ENCODE measurements at regions not wholly inside any gene's neighbourhood (a gene's known extent, or its start where the extent isn't known, plus 50 kb on each side); places are given as distances from the start of the nearest gene placed in this dataset.

DNA sequence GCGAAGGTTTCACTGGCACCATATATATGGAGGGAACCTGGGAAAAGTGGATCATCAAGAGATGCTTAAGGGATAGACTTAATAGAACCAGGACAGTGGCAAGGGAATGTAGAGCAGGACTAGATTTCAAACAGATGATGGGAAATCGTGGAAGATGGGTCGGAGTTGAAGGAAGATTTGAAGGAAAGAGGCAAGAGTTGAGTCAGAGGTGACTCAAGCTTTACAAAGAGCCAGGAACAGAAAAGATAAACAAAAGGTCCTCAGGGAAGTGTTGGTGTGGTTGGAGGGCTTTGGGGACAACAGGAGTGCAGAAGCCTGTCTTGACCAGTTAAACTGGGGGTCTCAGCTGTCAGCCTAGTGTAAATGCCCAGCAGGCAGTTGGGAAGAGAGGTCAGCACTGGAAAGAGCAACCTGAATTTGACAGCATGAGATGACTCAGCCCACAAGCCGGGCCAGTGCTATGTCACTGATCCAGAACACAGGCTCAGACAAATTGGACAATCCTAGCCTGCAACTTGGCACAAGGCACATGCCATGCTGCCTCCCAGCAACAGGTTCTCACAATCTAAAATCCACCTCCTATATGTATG, 230.5 kb downstream of the IDS start:
- no peak for ATAC-seq

DNA sequence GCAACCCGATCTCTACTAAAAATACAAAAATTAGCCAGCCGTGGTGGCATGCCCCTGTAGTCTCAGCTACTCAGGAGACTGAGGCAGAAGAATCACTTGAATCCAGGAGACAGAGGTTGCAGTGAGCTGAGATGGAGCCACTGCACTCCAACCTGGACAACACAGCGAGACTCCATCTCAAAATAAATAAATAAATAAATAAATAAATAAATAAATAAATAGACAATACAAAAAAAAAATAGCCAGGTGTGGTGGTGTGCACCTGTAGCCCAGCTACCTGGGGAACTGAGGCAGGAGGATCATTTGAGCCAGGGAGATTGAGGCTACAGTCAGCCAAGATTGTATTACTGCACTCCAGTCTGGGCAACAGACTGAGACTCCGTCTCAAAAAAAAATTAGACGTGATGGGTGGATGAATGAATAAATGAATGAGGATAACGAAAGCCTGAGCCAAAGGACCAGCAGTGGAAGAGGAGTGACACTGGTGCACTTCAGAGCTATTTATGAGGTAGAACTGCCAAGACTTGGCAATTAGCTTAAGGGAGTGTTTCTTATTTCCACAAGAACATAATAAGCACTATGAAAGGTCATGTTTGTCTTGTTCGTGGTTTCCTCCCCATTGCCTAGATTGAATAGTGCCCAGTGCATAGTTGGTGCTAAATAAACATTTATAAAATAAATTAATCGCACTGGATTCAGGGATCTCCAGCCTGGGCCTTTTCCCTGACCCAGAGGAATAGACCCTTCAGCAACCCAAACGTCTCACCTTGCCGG, 232.2 kb downstream of the IDS start:
- ATAC-seq: no peak

DNA sequence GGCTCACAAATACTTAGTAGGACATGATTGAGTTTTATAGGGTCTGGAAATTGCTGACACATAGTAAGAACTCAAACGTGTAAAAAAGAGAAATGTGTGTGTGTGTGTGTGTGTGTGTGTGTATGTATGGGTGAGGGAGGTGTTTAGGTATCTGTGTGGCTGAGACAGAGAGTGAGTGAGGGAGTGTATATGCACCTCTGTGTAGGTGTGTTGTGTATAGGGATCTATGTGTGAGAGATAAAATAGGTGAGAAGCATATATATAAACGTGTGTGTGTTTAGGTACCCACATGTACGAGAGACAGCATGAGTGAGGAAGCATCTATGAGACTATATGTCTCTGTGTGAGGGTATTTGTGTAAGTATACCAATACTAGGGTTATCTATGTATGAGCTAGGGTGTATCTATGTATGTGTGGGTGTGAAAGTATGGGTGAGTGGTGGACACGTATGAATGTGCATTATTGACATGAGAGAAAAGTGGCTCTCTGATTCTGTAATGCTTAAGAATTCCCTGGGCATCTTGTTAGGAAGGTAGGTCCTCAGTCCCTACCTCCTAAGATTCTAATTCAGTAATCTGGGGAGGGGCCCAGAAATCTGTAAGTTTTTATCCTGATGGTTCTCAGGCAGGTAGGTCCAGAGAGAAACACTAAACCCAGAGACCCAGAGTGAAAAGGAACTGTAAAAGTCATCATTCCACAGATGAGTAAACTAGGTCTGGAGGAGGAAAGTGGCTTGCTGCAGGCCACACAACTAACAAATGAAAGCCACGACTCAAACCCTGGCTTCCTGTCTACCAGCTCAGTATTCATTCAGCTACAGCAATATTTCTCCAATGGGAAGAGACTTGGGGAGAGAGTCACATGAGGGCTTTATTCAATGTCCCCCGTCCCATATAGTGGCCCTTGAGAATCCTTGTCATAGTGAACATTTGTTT, 237.0 kb downstream of the IDS start:
- no peak for ATAC-seq

DNA sequence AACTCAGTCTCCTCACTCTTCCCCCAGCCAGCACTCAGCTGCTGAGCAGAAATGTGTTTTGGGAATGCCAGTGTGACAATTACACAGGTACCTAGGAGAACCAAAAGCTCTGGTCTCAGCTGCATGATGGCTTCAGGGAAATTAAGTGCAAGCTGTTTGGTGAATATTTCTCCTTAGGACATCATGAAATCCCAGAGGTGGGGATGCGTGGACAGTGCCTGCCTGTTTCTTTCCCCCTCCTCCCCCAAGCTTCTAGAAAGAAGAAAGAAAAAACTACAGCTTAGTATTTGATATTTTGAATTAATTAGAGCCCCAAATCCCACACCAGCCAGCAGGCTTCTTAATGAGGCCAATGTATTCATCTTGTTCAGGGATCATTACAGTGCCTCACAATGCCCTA, 243.0 kb downstream of the IDS start:
- no peak for ATAC-seq

DNA sequence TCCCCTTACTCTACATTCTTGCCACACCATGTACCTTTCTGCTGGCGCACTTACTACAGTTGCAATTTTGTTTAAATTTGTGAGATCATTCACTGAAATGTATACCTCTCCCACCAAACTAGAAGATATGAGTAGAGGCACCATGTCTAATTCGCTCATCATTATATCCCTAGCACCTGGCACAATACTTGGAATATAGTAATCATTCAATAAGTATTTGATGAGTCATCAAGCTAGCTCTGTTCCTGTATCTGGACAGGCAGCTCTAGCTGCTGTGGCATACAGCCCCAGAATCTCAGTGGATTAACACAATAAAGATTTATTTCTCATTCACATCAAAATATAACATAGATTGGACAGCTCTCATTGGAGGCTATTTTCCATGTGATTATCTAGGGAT, 245.9 kb downstream of the IDS start:
- no peak for ATAC-seq

DNA sequence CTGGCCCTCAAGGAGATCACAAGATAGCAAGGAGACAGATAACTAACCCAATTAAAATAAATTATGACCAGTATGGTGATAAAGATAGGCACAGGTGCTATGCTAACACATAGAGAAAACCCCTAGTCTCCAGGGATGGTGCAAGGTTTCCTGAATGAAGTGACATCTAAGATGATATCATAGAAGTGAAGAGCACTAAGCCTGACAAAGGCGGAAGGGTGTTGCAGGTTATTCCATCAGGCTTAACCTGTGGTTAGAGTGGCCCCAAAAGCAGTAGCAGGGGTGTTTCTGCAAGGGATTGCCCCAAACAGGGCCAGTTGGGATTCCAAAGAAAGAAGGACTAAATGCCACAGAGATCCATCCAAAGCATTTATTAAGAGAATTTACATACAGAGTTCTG, 249.2 kb downstream of the IDS start:
- ATAC-seq: no peak

DNA sequence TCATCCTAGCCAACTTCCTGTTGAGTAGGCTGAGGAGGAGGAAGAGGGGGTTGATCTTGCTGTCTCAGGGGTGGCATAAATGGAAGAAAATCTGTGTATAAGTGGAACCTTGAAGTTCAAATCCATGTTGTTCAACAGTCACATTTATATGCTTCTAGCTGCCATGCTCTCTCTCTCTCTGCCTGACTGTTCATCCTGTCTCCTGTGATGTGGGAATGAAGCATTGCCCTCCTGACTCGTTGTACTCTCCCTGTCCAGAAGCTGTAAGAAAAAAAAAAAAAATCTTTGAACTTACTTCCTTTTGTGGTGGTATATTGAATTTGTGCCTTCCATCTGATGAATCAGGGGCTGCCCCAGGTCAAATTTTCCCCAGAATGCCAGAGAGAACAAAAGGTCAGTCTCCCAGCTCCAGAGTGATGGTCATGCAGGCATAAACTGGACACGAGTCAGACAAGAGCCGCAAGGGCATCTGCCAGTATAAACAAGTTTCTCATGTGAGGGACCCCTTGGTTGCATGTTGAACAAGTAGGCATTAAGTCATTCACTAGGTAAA, 257.0 kb downstream of the IDS start:
- no peak for ATAC-seq

DNA sequence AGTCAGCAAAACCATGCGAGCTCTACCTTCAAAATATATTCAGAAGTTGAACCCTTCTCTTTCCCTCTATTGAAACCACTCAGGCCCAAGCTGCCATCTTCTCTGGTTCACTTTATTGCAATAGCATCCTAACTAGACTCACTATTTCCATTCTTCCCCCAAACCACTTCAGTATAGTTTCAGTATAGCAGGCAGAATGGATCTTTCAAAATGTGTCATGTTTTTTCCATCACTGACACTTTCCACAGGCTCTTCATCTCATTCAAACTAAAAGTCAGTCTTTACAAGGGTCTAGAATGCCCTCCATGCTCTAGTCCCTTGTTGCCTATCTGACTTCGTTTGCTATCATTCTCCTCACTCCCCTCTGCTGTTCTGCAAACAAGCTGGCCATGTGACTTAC, 274.4 kb downstream of the IDS start:
- no peak for ATAC-seq

DNA sequence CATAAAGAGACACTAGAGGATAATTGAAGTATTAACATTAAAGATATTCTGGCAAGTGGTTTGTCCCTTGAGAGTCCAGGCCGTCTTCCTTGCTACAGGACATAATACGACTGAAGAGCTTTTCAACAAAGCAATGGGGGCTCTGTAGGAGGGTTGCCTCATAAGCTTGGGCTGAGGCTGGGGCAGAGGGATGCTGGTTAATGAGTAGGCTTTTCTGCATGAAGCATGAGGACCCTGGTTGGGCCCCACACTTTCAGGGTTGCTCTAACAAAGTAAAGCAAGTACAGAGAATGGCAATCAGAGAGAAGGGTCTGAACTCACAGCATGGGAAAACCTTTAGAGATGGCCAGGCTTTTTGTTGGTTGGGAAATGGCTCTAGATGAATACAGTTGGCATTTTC, 281.3 kb downstream of the IDS start:
- ATAC-seq: no peak

DNA sequence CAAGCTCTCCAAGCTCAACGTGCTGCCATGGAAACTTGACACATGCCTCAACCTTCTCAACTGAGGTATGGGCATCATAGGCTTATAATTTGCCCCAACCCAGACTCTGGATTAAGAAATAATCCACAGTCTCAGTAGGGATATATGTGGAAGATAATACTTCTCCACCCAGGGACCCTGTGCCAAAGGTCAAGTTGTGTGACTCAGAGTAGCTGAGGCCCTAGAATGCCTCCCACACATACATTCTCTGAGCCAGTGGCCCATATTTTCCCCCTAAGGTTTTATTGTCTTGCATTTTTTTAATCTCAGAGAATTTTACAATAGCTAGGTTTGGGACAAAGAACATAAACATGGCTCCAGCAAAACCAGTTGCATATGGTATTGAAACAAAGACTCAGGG, 283.1 kb downstream of the IDS start:
- no peak for ATAC-seq

DNA sequence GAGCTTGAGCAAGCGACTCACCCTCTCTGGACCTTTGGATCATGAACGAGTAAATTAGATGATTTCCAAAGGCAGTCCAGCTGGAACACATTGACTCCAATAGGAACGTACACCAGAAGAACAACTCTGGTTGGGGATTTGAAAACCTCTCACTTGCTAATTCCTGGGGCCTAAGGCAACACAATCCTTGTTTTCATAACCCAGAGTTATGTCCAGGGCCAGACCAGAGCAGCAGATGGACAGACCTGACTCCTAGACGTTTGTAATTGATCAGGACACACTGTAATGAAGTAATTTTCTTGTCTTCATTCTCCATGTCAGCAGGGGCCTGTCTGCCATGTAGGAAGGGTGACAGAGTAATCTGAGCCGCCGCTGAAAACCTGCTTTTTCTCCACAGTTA, 283.9 kb downstream of the IDS start:
- ATAC-seq: no peak

DNA sequence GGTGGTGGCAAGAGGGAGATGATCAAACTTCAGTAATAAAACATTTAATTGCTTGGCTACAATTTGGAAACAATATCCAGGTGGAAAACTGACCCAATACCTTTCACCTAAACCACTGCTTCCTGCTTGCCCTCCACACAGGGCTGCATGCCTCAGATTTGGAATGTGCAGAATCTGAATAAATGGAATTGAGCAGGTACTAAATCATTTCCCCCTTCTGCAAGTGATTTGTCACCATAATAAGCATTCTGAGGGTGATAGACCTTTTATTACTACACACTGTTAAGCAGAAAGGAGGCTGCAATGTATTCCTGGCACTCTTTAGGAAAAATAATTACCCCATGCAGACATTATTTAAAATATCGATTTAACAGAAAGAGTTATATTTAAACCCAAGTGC, 291.8 kb downstream of the IDS start:
- ATAC-seq: no peak

DNA sequence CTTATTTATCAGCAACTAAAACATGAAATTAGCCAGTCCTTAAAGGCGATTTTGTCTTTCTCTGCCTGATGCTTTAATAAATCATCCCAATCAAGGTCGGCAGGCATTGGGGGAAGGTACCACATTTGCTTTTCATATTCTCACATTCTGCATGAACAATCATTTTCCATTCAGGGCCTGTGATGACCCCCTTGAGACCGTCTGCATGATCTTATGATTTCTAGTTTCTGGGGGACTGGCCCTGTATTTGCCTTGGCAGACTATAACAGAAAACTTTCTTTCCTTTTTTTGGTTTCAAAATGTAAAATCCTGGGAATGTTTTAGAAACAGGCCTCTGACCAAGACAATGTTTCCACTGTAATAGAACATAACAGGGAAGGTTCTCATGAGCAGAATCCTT, 296.8 kb downstream of the IDS start:
- no peak for ATAC-seq

DNA sequence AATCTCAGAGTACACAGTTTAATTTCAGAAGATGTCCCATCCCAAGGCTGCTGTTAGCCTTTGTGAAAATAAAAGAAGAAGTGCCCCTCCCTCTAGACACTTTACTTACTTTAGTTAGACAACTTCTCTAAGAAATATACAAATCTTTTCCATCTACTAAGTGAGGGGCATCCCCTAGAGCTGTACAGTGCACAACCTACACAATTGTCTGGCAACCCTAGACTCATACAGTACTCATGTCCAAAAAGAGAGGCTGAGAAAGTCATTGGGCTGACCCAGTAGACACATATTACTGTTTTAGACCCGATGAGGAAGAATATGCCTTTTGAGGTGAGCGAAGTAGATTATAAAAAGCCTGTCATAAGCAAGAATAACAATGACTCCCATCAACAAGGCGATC, 297.6 kb downstream of the IDS start:
- no peak for ATAC-seq

DNA sequence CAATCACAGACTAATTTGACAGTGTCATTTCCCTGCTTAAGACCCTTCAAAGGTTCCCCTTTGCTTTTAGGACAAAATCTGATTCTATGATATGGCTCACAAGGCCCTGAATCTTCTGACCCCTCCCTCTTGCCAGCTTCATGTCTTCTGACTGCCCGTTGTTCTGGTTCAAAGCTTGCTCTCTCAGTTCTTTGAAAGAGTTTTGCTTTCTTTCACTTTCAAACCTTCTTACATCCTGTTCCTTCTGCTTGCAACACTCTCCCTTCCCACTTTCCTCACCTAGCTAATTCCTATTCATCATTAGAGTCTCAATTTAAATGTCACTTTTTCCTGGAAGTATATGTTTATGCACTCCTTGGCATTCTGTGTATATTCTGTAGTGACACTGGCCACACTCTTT, 299.2 kb downstream of the IDS start:
- ATAC-seq: no peak

DNA sequence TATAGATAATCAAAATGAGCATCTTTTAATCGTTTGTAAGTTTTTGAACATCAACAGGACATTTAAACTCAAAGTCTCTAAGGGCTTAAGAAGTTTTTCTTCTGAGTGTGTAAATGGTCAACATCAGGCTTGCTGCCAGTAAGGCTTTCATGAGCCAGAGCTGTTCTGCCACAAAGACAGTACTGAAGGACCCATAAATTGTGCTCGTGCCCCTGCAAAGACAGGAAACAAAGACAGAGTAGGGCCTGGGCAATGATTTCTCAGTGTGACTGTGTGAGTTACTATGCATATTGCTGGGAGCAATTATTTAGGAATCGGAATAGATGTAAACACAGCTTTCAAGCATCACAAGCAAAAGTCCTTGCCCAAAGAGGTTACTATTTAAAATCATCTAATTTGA, 300.0 kb downstream of the IDS start:
- no peak for ATAC-seq

DNA sequence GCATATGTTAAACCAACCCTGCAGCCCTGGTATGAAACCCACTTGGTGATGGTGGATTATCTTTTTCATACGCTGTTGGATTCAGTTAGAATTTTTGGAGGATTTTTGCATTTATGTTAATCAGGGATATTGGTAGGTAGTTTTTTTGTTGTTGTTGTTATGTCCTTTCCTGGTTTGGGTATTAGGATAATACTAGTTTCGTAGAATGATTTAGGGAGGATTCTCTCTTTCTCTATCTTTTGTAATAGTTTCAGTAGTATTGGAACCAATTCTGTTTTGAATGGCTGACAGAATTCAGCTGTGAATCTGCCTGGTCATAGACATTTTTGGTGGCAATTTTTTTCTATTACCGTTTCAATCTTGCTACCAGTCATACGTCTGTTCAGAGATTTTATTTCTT, 305.4 kb downstream of the IDS start:
- no peak for ATAC-seq

DNA sequence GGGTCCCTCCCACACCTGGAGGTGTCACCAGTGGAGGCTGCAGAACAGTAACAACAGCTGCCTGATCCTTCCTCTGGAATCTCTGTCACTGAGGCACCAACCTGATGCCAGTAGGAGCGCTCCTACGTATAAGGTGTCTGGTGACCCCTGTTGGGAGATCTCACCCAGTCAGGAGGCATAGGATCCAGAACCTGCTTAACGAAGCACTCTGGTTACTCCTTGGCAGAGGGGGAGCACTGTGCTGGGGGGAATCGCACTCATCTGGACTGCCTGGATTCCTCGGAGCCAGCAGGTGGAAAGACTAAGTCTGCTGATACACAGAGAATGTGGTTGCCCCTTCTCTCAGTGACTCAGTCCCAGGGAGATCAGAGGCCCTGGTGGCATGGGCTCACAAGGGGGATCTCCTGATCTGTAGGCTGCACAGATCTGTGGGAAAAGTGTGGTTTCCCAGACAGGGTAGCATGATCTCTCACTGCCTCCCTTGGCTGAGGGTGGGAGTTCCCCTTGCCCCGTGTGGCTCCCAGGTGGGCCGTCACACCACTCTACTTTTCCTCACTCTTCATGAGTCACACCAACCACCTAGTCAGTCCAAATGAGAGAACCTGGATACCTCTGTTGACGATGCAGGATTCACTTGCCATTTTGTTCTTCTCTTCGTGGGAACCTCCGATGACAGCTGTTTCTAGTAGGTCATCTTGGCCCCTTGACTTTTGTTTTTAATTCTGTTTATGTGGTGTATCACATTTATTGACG, 305.9 kb downstream of the IDS start:
- ATAC-seq: peak; percentile 13 to 17

DNA sequence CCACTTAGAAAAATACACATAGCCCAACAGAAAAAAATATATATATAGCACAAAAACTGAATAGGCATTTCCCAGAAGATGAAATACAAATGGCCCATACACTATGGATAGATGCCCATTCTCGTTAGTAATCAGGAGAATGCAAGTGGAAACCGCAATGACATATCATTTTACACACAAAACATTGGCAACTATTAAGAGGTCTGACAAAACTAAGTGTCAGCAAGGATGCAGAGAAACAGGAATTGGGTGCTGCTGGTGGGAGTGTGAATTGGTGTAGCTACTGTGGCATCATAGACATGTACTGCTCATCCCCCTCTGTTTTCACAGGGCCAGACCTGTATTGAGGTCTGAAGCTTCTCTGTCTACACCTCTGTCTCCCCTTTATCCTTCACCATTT, 320.0 kb downstream of the IDS start:
- no peak for ATAC-seq

DNA sequence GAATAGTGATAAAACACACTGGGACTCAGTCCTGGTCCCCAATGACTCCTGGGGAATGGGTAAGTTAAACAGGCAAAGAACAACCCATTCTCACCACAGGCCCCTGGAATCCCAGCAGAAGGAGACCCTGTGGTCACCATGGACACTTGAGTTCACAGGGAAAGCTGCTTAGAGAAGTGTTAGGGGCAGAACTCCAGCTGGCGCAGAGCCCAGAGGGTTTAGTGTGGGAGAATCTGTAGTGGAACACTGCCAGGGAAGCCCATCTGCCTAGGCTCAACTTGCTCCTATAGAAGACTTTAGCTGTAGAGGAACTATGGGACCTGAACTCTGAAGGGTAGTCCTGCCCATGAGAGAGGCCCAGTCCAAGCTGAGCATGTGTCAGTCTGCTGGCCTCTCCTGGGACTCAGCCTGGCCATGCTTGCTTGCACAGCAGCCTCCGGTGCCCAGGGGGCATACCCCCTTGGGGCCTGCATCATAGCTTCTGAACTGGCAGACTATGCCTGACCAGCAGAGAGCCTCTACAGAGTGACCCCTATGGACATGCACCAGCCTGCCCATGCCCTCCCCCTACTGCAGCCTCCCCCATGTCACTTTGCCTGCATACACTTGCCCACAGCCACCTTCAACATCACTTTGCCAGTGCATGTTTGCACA, 343.5 kb downstream of the IDS start:
- no peak for ATAC-seq

DNA sequence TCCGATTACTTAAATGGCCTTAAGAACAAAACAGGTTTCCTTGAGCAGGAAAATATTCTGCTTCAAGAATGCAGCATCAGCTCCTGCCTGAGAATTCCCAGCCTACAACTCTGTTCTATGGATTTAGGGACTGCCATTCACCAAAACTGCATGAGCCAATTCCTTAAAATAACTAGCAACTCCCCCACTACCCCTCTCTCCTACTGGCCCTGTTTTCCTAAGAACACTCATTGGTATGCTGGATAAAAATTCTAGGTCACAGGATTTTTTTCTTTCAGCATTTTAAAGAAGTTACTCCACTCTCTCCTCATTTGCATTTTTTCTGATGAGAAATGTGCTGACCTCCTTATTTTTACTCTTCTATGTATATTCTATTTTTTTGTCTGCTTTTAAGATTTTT, 347.1 kb downstream of the IDS start:
- no peak for ATAC-seq

DNA sequence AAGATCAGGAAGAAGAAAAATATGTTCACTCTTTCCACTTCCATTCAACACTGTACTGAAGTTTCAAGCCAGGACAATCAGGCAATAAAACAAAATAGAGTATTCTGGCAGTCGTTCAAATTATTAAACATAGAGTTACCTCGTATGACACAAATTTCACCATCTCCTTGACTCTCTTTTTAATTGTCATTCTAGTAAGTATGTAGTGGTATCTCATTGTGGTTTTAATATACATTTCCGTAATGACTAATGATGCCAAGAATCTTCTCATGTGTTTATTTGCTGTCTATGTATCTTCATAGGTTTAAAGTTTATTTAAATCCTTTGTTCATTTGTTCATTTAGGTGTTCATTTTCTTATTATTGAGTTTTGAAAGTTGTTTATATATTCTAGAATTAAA, 352.2 kb downstream of the IDS start:
- no peak for ATAC-seq
